Astrocyte of the hippocampus (primary cell): ENCODE measurements at regions not wholly inside any gene's neighbourhood (a gene's known extent, or its start where the extent isn't known, plus 50 kb on each side); places are given as distances from the start of the nearest gene placed in this dataset.

ENCODE experiments used
- DNase-seq: peaks from one replicate; pipeline ENCODE4 v3.0.0; 2011; ENCODE audit warnings: low read depth, low spot score

DNA sequence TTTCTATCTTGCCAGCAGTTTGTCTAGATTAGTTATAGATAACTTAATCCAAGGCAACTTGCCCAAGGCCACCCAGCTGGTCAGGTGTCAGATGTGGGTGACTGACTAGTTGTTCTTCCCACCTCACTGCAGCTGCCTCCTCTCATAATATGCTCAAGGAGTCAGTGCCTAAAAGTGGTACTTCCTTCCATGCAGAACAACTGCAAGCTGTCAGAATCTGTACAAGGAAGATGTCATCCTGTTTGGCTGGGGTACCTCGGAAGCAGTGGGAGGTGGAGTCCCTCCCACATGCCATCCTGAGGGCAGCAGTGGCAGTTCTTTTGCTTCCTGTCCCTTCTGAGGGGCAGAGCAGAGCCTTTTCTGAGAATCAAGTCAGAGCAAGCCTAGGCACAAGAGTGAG is 193.2 kb upstream of the RFC3 start:
- DNase-seq, result no peak

DNA sequence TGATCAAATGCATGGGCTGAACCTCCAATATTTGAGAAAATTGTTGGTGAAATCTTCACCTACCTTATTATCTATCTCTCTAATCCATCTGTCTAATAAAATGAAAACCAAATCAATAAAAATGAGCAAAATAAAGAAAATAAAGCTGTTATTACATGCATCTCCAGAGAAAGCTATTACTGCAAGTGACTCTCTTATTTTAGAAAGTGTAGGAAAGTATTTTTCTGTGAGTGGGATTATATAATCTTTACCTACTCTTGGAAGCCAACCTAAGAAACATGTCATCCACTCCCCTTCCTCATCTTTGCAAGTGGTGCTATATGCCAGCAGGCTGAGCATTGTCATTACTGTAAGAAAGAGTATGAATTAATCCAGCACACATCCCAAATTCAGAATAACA is 191.5 kb upstream of the RFC3 start:
- DNase-seq, result no peak

DNA sequence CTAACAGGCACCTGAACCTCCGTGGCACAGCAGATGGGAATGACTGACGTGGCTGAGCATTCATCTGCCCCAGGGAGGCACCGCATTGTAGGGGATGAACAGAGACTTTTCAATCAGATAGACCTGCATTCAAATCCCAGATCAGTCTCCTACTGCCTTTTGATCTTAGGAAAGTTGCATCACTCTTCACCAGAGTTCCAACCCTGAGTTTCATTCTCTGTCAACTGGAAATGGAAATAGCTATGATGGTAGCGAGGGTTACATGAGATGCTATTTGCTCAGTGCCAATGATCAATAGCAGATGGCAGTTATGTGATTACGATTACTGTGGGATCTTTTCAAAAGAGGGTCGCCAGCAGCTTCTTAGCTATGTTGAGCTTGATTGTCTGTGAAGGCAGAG is 189.3 kb upstream of the RFC3 start:
- DNase-seq, result no peak

DNA sequence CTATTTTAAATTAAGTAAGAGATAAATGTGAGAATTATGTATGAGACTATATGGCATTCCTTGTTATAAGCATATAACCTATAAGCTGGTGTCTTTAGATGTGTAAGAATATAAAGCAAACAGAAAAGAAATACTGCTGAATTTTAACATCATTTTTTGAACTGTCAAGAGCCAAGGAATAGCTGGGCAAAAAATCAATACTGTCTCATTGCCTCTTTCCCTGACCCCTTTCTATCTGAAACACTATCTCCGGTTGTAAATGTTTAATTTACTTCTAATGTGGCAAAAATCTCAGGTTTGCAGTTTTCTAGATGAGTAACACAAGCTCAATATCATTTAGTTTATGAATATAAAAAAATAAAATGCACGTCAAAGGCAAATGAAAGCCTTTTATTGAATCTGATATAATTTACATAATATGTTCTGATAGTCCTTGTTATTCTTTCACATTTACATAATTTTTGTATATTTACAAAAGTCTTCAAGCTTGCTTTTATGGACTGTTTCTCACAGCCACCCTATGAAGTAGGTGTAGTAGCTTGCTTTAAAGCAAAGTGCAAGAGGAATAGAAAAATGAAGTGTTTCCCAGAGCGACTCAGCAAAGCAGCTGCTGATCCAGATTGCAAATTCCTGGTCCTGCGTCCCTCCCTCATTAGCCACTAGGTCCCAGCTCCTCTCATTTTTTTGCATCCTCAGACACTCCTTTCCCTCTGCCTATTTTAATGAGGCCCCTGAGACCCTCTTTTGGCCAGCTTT is 188.2 kb upstream of the RFC3 start:
- DNase-seq, result no peak

DNA sequence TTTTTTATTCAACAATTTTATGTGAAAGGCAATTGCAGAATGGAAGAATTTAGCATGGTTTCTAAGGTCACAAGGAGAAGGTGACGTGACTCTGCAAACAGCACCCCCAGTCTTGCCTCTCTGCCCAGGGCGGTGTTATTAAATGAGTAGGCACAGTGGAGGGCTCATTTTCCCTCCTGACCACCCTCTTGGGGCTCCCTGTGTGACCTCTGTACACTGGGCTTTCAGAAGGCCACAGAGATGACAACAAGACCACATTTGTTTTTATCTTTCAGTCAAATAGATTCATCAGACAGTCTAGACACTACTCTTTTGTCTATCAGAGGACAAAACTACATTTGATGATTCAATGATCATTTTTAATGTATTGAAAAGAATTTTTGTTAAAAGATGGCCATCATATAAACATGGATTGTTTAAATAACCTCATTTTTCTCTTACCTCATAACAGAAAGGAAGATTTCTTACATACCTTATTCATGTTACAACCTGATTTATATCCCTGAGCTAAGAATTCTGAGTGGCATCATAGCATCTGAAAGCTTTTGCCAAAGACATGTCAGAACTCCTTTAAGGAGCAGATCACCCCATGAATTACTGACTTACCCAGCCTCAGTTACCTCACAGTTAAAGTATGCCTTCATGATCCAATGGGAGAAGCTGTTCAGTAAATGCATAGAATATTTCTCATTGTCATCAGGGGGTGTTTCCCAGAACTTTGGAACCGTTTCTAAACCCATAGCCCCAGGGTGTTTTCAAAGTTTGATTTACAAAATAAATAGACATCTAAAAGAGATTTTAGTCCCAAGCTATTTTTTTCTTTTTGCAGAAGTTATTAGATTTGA is 184.0 kb upstream of the RFC3 start:
- DNase-seq, result peak; percentile 25

GRCh38 chr13:33634546-33634982 is 183.4 kb upstream of the RFC3 start:
- peak; percentile 43 for DNase-seq

DNA sequence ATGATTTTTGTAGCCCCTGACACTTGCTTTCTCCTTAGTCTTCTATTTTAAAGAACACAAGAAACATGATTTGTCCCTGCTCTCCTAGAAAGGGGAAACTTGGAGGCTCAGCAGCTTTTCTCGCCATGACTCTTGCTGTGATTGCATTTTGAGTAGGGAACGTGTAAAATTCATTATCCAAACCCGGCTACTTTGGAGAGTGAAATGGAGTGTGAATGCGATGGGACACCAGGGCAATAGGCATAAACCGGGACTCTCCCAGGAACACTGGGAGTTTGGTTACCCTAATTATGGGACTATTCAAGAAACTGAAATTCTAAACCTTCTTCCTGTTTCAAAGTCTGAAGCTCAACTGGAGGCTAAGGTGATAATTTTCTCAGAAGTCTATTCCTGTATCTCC is 181.7 kb upstream of the RFC3 start:
- DNase-seq, result no peak

GRCh38 chr13:33636955-33637670 is 180.8 kb upstream of the RFC3 start:
- no peak for DNase-seq

GRCh38 chr13:33637978-33638743 is 179.8 kb upstream of the RFC3 start:
- DNase-seq, result peak; percentile 52

GRCh38 chr13:33639158-33639557 is 178.8 kb upstream of the RFC3 start:
- DNase-seq, result no peak

GRCh38 chr13:33639626-33640080 is 178.3 kb upstream of the RFC3 start:
- DNase-seq, result no peak

- no peak for DNase-seq
Observed at GRCh38 chr13:33640832-33641231, 177.1 kb upstream of the RFC3 start.

GRCh38 chr13:33642374-33643065 is 175.4 kb upstream of the RFC3 start:
- DNase-seq, result no peak

GRCh38 chr13:33644581-33645543 is 173.1 kb upstream of the RFC3 start:
- DNase-seq, result no peak

DNA sequence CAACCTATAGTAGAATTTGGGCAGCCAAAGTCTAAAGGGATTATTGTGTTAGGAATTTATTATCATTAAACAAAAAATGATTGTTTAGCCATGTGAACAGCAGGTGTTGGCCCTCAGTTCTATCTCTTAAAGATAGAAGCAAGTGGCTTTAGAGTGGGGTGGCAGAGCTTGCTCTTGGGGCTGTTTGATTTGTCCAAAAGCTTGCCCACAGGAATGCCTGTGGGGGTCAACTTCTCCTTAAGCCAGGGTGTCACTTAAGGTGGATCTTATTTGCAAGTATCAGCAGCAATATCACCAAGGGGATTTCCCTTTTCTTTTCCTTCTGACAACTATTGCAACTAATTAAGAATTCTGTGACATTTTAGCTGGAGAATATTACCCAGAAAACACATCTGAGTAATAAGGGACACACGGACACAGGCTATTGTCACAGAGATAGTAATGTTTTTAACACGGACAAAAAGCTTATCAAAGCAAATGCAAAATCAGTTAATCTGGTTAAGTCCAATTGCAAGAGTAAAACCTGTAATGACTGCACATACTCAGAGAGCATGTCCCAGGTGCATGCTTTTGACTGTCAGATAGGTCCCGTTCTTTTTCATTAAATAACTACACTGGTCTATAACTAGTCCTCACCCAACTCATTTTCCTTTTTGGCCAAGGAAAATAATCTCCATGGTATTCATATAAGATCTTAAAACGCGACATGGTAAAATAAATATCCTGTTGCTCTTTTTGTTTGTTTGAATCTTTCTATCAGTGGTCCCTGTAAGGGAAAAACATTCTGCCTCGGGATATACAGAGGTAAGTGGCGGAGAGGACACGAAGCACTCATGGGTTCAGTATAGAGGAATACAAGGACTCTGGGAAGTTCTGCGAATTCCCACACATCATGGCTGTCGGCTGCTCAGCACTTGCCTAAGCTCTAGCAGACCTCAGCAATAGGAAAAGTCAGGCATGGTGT is 172.1 kb upstream of the RFC3 start:
- DNase-seq, result no peak

- no peak for DNase-seq
Observed at GRCh38 chr13:33649212-33649878, 168.6 kb upstream of the RFC3 start.

- no peak for DNase-seq
Observed at GRCh38 chr13:33651766-33652165, 166.2 kb upstream of the RFC3 start.

- DNase-seq, result no peak
Observed at GRCh38 chr13:33657274-33657673, 160.7 kb upstream of the RFC3 start.
